ENCODE measurements at regions not wholly inside any gene's neighbourhood (a gene's known extent, or its start where the extent isn't known, plus 50 kb on each side); places are given as distances from the start of the nearest gene placed in this dataset.

DNA sequence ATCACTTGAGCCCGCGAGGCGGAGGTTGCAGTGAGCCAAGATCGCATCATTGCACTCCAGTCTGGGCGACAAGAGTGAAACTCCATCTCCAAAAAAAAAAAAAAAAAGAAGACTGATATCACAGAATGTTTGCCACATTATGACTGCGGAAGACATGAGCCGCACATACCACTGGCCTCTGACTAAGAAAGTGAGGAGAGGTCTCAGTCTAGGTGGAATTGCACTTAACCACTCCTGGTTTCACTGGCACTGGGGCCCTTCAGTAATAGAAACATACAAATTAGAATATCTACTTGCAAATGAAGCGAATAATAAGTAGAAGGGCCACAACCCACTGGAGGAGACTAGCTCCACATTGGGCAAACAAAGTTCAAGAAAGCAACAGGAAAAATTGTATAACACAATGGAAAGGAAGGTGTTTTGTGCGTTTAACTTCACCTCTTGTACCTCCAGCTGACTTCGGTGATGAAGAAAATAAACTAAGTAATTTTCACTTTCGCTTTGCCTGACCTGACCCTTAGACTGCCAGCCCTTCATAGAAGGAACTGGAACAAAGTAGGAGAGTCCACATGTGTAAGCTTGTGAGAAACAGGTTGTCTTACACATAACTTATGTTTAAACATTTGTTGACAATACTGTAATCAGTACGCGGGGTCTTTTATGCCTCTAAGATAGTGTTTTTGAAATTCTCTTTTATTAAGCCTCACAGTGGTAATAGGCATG lies 147.5 kb upstream of the TSHZ2 start:
- no peaks in the 10 kb centered on the region for H3K36me3 ChIP-seq (replicated peaks in 1 of 2; ENCODE audit: control extremely low read depth in 1 of 2, control insufficient read depth in 1 of 2, extremely low read depth in 1 of 2, insufficient read depth in 2 of 2, low read length in 1 of 2)
- Mint-ChIP-seq H3K4me3 (no peak overlapping the region), H3K9me3 (ENCODE audit: insufficient read depth) (peaks cover 4% of the 10 kb centered on the region), H3K4me1 (no peaks in the 10 kb centered on the region), H3K27ac (no peak overlapping the region), H3K27me3 (no peaks in the 10 kb centered on the region)
- H3K4me3 ChIP-seq (ENCODE audit: control extremely low read depth in 1 of 5, extremely low read depth in 1 of 5, insufficient read depth in 1 of 5, low read depth in 2 of 5, low read length in 4 of 5): no peak overlapping the region
- ATAC-seq (ENCODE audit: low read depth): no peak
- ChIA-PET POLR2A (no interaction called here), CTCF (no interaction called here)
- no peak overlapping the region for H3K27ac ChIP-seq (ENCODE audit: low read length in 2 of 2)
- H3K9me3 ChIP-seq (ENCODE audit: control extremely low read depth in 1 of 3, control insufficient read depth in 2 of 3, insufficient read depth in 1 of 3, low read length in 2 of 3): no peaks in the 10 kb centered on the region
- no peaks in the 10 kb centered on the region for H4K20me1 ChIP-seq (ENCODE audit: control insufficient read depth, insufficient read depth, low read length, poor library complexity, severe bottlenecking)
- TF ChIP-seq, protein P1, sequence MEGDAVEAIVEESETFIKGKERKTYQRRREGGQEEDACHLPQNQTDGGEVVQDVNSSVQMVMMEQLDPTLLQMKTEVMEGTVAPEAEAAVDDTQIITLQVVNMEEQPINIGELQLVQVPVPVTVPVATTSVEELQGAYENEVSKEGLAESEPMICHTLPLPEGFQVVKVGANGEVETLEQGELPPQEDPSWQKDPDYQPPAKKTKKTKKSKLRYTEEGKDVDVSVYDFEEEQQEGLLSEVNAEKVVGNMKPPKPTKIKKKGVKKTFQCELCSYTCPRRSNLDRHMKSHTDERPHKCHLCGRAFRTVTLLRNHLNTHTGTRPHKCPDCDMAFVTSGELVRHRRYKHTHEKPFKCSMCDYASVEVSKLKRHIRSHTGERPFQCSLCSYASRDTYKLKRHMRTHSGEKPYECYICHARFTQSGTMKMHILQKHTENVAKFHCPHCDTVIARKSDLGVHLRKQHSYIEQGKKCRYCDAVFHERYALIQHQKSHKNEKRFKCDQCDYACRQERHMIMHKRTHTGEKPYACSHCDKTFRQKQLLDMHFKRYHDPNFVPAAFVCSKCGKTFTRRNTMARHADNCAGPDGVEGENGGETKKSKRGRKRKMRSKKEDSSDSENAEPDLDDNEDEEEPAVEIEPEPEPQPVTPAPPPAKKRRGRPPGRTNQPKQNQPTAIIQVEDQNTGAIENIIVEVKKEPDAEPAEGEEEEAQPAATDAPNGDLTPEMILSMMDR (IDR thresholded peaks at IDR 0.05): no peak
- no peak for TF ChIP-seq EZH2 (IDR thresholded peaks at IDR 0.05; ENCODE audit: borderline replicate concordance, insufficient read depth, low read depth, low read length, poor library complexity, severe bottlenecking)
- no peak overlapping the region for H3K4me2 ChIP-seq (replicated peaks; ENCODE audit: low read depth, low read length, poor library complexity, severe bottlenecking)
- 100% methylated on average over 4 of the region's 13 CpGs for WGBS (ENCODE audit: insufficient coverage)
- no peaks in the 10 kb centered on the region for H3K79me2 ChIP-seq (ENCODE audit: control insufficient read depth, insufficient read depth, low read length)
- H3K4me1 ChIP-seq (ENCODE audit: control insufficient read depth in 2 of 2, insufficient read depth in 2 of 2, low read length in 2 of 2): no peaks in the 10 kb centered on the region
- no peak overlapping the region for H3K9ac ChIP-seq (ENCODE audit: low read length)
- H3K27me3 ChIP-seq (replicated peaks in 1 of 4; ENCODE audit: control extremely low read depth in 1 of 4, control insufficient read depth in 3 of 4, insufficient read depth in 4 of 4, low read length in 3 of 4): no peaks in the 10 kb centered on the region
- intact Hi-C loops (cut with micrococcal nuclease): no loop called here
- no peak overlapping the region for H2AFZ ChIP-seq (ENCODE audit: insufficient read depth, low read depth, low read length, poor library complexity, severe bottlenecking)
- DNase-seq: no peak

DNA sequence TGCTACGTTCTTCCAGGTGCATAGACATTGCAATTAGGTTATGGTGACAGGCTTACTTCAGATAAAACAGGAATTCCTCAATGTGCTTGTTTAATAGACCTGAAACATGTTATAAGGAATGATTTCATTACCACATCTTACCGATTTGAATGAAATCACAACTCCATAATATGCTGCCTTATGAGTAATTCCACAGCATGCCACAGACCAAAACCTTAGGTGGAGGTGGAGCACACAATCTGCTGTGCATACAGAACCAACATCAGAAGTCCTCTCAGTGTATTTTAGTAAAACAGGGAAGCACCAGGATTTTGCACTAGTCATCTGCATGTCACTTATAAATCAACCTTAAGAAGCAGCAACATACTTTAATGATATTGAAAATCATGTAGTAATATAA lies 148.9 kb upstream of the TSHZ2 start:
- no peak overlapping the region for H3K27ac ChIP-seq (ENCODE audit: low read length in 2 of 2)
- H3K4me3 ChIP-seq (ENCODE audit: control extremely low read depth in 1 of 5, extremely low read depth in 1 of 5, insufficient read depth in 1 of 5, low read depth in 2 of 5, low read length in 4 of 5): no peak overlapping the region
- no peak for TF ChIP-seq EZH2 (IDR thresholded peaks at IDR 0.05; ENCODE audit: borderline replicate concordance, insufficient read depth, low read depth, low read length, poor library complexity, severe bottlenecking)
- TF ChIP-seq, protein P1 (IDR thresholded peaks at IDR 0.05): no peak
- H3K9me3 ChIP-seq (ENCODE audit: control extremely low read depth in 1 of 3, control insufficient read depth in 2 of 3, insufficient read depth in 1 of 3, low read length in 2 of 3): no peaks in the 10 kb centered on the region
- no peak overlapping the region for H3K27ac Mint-ChIP-seq
- no peak overlapping the region for H3K9ac ChIP-seq (ENCODE audit: low read length)
- no CpG with 5 or more reads among the region's 2 CpGs for WGBS (ENCODE audit: insufficient coverage)
- H4K20me1 ChIP-seq (ENCODE audit: control insufficient read depth, insufficient read depth, low read length, poor library complexity, severe bottlenecking): no peaks in the 10 kb centered on the region
- peaks cover 1% of the 10 kb centered on the region for H3K9me3 Mint-ChIP-seq (ENCODE audit: insufficient read depth)
- no peaks in the 10 kb centered on the region for H3K27me3 Mint-ChIP-seq
- H3K4me3 Mint-ChIP-seq: no peak overlapping the region
- ATAC-seq (ENCODE audit: low read depth): no peak
- CTCF ChIA-PET: no interaction called here
- H3K79me2 ChIP-seq (ENCODE audit: control insufficient read depth, insufficient read depth, low read length): no peaks in the 10 kb centered on the region
- H3K4me1 ChIP-seq (ENCODE audit: control insufficient read depth in 2 of 2, insufficient read depth in 2 of 2, low read length in 2 of 2): no peaks in the 10 kb centered on the region
- POLR2A ChIA-PET: no interaction called here
- no peak for DNase-seq
- H3K36me3 ChIP-seq (replicated peaks in 1 of 2; ENCODE audit: control extremely low read depth in 1 of 2, control insufficient read depth in 1 of 2, extremely low read depth in 1 of 2, insufficient read depth in 2 of 2, low read length in 1 of 2): no peaks in the 10 kb centered on the region
- H3K4me1 Mint-ChIP-seq: no peaks in the 10 kb centered on the region
- H3K27me3 ChIP-seq (replicated peaks in 1 of 4; ENCODE audit: control extremely low read depth in 1 of 4, control insufficient read depth in 3 of 4, insufficient read depth in 4 of 4, low read length in 3 of 4): no peaks in the 10 kb centered on the region
- H2AFZ ChIP-seq (ENCODE audit: insufficient read depth, low read depth, low read length, poor library complexity, severe bottlenecking): no peak overlapping the region
- H3K4me2 ChIP-seq (replicated peaks; ENCODE audit: low read depth, low read length, poor library complexity, severe bottlenecking): no peak overlapping the region
- intact Hi-C loops (cut with micrococcal nuclease): no loop called here
